GM19043 (cell line): ENCODE measurements at regions not wholly inside any gene's neighbourhood (a gene's known extent, or its start where the extent isn't known, plus 50 kb on each side); places are given as distances from the start of the nearest gene placed in this dataset.

Experiments
- ATAC-seq: cut with Tn5 transposase; IDR thresholded peaks from one replicate; pipeline ENCODE4 v1.9.1; 2021; ENCODE audit warnings: low read depth; ENCODE audit not compliant: unreplicated experiment

- ATAC-seq = no peak
These were observed 106.8 kb downstream of the SEMA6D start for GRCh38 chr15:47824147-47824546.

DNA sequence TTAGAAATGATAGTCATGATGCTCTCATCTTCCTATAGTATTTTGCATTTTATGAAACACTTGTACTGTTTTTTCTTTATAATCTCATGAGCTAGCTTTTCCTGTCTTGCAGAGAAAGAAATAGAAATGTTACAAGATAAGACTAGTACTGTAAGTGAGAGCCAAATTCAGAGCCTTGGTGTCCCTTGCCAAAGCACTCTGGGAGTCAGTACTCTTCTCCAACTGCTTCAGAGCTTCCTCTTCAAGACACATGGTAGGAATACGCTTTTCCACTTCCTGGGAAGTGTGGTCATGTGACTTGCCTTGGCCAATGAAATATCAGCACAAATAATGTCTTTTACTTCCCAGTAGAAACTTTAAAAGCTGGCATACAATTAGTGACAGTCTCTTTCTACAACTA, 112.4 kb downstream of the SEMA6D start:
- ATAC-seq = no peak

GRCh38 chr15:47834093-47834492, 116.8 kb downstream of the SEMA6D start:
- ATAC-seq = no peak

GRCh38 chr15:47839233-47839825, 122.0 kb downstream of the SEMA6D start:
- no peak for ATAC-seq

- no peak for ATAC-seq
These were observed 125.9 kb downstream of the SEMA6D start for GRCh38 chr15:47843124-47843663.

- ATAC-seq = no peak
These were observed 127.1 kb downstream of the SEMA6D start for GRCh38 chr15:47844437-47844836.

- ATAC-seq = no peak
These were observed 129.0 kb downstream of the SEMA6D start for GRCh38 chr15:47846128-47846868.

GRCh38 chr15:47846876-47847275, 129.6 kb downstream of the SEMA6D start:
- no peak for ATAC-seq

- no peak for ATAC-seq
These were observed 138.8 kb downstream of the SEMA6D start for GRCh38 chr15:47856071-47856470.

DNA sequence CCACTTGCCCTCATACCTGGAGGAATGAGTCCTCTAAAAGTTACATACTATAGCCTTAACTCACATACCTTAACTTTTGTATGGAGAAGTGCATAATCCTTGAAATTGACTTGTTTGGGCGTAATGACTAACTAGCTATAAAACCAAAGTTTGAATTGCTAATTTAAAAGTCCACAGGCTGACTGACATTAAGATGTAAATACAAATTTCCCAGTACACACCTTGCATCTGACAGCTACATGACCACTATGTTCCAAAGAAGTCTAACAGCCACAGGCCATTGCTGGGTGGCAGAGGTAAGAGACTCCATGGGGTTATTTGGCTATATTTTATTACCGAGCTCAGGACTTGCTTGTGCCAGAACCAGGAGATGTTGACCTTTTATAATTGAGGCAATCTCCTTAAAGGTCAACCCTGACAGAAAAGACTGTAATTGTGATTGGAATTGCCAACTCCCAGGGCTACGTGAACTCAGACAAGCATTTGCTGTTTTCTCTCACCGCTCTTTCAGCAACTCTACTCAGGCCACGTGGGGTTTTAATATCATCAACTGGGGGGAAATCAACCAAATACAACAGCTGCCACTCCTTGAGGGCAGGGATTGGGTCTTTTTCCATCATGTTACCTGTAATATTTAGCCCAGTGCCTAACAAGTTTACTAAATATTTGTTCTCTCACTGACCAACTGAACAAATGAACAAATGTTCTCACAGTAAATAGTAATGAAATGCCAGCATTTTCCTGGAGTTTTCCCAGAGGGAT, 139.9 kb downstream of the SEMA6D start:
- no peak for ATAC-seq

DNA sequence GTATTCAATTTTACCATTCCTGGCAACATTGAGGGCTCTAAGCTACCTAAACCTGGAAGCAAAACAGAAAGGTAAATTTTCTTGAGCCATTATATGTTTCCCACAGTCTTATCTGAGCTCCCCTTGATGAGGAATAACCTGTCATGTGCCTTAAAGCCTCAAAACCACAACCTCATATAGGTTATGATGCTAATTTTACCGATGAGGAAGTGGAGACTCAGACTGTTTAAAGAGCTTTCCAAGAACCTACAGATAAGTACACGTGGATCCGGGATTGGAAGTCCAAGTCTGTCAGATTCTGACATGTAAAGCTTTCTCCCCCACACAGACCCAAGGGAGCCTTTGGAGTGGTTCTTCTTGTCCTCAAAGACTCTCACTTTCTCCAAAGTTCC, 140.5 kb downstream of the SEMA6D start:
- ATAC-seq = no peak

GRCh38 chr15:47861111-47861903, 144.0 kb downstream of the SEMA6D start:
- ATAC-seq = no peak

- peak; percentile 63 for ATAC-seq
These were observed 145.1 kb downstream of the SEMA6D start for GRCh38 chr15:47862402-47862801.

- ATAC-seq = no peak
These were observed 149.1 kb downstream of the SEMA6D start for GRCh38 chr15:47866446-47866845.

GRCh38 chr15:47870300-47870955, 153.1 kb downstream of the SEMA6D start:
- no peak for ATAC-seq

DNA sequence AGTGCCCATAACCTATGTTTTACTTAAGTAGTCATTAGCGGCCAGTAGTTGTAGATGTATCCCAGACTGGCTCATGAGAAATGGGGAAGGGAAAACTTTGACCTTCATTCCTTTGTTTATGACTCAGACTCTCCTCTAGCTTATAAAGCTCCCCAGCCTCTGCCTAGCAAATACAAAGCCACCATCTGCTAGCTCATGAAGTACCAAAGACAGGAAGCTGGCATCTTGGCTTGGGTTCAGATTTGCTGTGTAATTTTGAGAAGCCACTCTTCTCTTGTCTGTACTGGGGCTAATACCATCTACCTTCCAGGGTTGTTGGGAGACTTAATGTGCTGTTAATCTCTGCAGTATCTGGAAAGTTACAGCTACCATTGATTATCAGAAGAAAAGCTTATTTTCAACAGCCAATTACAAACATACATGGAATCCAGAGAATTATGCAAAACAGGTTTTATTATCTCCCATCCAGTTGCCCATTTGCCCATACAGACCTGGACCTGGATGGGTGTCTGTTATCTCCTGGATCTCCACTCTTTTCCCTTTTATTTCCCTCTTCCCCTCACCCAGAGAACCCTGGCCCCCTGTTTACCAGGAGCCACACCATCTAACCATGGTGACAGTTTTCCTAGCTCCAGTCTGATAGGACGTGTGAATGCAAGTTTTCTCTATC, 153.8 kb downstream of the SEMA6D start:
- no peak for ATAC-seq

DNA sequence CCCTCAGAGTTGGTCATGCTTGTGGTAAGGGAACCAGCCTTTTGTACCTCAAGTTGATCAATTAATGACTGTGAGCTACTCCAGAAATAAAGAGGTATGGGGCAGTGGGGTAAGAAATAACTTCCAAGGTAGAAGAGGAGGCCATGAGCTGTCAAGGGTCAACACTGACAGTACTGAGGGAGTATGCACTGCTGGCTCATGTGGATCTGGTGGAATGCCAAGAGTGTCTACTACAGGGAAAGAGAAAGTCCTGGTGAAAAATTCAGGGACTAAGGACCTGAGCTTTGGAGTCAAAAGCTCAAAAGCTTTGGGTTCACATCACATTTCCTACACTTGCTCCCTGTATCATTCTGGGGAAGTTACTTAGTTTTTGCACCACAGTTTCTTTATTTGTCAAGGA, 154.9 kb downstream of the SEMA6D start:
- ATAC-seq = no peak

DNA sequence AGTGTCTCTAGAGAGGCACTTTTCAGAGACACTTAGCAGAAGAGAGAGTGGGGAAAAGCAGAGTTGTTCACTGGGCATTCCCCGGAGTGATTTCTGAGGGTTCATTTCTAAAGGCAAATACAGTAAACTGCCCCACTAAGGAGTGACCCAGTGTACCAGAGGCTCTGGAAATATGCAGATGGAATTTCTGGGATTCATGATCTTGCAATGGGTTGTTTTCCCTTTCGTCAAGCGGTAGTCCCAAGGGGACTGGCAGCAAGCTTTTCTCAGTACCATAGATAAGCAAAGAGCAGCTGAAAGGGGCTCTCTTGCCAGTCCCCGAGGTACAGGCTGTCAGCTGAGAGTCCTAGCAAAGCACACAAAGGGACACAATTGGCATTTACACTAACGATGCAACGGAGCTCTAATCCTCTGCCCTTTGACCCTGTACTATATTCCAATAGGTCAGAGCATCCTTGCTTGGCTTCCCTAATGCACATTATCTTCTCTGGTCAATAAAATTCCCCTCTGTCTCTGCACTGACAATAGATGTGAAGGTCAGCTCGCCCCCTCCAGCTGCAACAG, 155.6 kb downstream of the SEMA6D start:
- no peak for ATAC-seq

DNA sequence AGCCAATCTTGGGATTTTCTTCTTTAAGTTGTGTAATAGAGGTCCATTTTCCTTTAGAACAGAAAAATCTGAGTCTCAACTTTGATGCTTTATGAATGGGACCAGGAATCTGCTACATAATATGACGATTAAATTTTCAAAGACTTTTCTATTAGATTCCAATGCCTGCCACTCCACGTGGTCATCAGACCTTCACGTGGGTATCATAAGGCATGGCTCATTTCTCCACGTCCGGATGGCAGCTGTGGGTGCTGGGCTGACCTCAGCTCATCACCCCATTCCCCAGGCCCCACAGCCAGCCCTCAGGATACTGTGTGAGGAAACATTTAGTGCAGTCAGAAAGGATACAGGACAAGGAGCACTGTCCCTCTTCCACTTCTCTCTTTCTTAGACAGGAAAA, 159.7 kb downstream of the SEMA6D start:
- no peak for ATAC-seq
